ENCODE measurements at regions not wholly inside any gene's neighbourhood (a gene's known extent, or its start where the extent isn't known, plus 50 kb on each side); places are given as distances from the start of the nearest gene placed in this dataset.
"Not testable (repeated sequence)": the region's sequence is repeated elsewhere in the genome, so short reads cannot be mapped to it uniquely, and the experiment has no call there.

DNA sequence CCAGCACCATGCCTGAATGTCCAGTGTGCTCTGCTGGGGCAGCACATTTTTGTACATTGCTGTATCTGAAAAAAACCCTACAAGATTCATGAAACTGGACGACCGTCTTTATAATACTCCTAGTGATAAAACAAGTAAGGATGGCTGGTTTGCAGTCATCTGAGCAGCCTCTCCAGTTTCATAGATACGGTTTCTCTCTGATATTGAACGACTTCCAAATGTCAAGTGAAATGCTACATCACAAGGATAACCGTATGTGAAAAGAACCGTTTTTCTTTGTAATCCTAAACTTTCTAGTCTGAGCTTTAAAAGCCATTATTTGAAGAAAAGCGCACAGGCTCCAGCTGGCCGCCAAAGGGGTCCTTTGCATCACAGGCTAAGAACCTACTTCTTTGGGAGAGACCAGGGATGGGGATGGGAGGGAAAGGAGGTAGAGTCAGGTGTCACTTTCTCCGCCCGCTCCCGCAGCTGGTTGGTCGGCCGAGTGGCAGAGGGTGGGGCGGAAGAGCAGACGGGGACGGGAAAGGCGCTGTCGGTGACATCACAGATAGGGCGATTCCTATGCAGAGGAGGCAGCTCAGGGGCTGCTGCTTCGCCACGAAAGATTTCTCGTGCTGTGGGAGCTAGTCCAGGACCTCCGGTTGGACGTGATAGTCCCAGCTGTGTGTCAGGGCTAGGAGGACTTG lies 180.4 kb upstream of the NOTCH2NLA start:
- H3K4me3 ChIP-seq (replicated peaks in 1 of 2; ENCODE audit: low read depth in 2 of 2, low read length in 2 of 2), result peak overlapping the region in 1 of 2 donors; percentile 2
- peak; percentile 37 to 45 for DNase-seq (ENCODE audit: low read depth in 2 of 2)

DNA sequence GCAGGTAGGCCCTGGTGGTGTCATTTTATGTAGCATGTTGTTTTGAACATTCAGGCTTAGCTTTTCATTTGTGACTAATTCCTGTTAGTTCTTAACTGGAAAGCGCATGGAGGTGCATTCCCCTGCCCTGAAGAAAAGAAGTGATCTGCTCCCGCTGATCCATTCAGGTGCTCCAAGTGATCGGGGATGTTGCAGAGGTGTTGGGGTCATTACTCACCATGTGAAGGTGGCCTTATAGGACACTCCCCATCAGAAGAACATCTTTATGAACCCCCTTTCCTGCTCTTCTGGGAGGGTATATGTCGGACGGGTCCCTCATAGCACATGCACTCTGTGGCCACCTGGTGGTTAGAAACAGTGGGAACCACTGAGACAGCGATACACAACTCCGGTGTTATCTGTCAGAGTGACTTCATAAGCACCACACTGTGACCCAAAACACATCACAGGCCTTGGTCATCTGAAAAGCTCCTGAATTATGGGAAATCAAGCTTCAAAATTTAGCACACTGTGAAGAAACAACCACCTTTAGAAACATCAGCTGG lies 172.5 kb upstream of the NOTCH2NLA start:
- TF ChIP-seq, protein P1, sequence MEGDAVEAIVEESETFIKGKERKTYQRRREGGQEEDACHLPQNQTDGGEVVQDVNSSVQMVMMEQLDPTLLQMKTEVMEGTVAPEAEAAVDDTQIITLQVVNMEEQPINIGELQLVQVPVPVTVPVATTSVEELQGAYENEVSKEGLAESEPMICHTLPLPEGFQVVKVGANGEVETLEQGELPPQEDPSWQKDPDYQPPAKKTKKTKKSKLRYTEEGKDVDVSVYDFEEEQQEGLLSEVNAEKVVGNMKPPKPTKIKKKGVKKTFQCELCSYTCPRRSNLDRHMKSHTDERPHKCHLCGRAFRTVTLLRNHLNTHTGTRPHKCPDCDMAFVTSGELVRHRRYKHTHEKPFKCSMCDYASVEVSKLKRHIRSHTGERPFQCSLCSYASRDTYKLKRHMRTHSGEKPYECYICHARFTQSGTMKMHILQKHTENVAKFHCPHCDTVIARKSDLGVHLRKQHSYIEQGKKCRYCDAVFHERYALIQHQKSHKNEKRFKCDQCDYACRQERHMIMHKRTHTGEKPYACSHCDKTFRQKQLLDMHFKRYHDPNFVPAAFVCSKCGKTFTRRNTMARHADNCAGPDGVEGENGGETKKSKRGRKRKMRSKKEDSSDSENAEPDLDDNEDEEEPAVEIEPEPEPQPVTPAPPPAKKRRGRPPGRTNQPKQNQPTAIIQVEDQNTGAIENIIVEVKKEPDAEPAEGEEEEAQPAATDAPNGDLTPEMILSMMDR (IDR thresholded peaks at IDR 0.05; ENCODE audit: low read depth, low read length), result peak; percentile 24
- not testable (repeated sequence) for H3K4me3 ChIP-seq (replicated peaks in 1 of 2; ENCODE audit: low read depth in 2 of 2, low read length in 2 of 2)
- peak; percentile 13 to 18 for DNase-seq (ENCODE audit: low read depth in 2 of 2)

DNA sequence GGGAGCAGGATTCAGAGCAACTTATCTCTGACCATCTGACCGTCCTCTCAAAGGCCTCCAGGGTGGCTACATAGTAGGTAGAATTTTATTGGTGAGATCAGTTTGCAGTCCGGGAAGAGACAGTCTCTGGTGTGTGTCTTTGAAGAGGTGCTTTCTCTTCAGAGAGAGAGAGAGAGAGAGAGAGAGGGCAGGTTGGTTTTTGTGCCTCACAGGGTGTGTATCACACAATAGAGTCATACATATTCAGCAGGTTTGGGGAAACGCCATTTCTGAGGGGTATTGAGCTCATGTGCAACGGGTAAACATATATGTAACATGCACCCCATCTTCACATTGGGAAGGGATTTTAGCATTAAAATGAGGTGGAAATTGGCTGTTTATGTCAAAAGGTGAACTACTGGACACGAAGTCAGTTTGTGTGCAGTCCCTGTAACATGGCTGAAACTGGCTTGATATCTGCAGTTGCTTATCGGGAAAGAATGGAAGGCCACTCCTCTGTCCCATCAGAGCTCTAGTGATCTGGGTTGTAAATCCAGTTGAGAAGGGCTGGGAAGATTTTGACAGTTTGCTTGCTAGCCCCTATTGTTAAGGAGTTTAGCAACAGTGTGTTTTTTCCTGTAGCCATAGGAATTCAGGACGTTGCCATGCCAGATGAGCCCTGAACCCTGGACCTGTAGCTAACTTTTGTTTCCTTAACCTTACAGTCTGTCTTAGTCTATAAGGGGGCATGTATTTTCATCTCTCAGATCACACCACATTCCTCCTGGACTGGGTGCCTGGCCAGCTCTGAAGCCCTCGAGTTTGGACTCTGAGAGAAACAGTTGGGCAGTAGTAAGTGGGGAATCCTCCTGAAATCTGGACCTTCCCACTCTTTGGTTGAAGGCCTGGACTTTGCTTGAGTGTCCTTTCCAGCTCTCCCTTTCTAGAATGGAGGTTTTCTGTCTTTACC lies 171.6 kb upstream of the NOTCH2NLA start:
- not testable (repeated sequence) for DNase-seq (ENCODE audit: low read depth in 2 of 2); H3K4me3 ChIP-seq (replicated peaks in 1 of 2; ENCODE audit: low read depth in 2 of 2, low read length in 2 of 2)

DNA sequence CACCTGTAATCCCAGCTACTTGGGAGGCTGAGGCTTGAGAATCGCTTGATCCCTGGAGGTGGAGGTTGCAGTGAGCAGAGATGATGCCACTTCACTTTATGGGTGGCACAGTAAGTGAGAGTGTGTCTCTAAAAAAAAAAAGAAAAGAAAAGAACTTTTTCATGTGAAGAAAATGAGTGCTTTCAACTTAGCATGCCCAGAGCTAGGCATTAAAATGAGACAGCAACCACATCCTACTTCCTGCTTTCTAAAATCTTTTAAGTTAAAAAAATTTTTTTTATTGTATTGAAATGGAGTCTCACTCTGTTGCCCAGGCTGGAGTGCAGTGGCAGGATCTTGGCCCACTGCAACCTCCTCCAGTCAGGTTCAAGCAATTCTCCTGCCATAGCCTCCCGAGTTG lies 170.4 kb upstream of the NOTCH2NLA start:
- DNase-seq (ENCODE audit: low read depth in 2 of 2), result not testable (repeated sequence)

DNA sequence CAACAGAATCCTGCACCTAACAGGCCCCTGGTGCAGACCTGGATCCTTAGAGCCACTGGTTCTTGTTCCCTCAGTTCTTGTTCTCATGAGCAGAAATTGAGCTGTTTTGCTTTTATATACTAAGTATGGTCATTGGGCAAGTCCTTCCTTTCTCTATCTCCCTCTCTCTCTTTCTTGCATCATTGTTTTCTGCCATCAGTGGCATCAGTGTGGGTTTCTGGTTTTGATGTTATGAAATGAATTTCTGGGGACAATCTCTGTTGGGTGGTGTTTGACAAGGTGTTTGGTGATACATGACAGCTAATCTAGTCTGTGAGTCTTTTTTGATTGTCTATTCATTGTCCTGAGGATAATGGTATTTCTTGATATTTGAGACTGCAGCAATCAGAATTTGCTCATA lies 168.0 kb upstream of the NOTCH2NLA start:
- H3K4me3 ChIP-seq (replicated peaks in 1 of 2; ENCODE audit: low read depth in 2 of 2, low read length in 2 of 2); DNase-seq (ENCODE audit: low read depth in 2 of 2): not testable (repeated sequence)

More for the DNA sequence above, 170.4 kb upstream of the NOTCH2NLA start:
- not testable (repeated sequence) for H3K4me3 ChIP-seq (replicated peaks in 1 of 2; ENCODE audit: low read depth in 2 of 2, low read length in 2 of 2)

DNA sequence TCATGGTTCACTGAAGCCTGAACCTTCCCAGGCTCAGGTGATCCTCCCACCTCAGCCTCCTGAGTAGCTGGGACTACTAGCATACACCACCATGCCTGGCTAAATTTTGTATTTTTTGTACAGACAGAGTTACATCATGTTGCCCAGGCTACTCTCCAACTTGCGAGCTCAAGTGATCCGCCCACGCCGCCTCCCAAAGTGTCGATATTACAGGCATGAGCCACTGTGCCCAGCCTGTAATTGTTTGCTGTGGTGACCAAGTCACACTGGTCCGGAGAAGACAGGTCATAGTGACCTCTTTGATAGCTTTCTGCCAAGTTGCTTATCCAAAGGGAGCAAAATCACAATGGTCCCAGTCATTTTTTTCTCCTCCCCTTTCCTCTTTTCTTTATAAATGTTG lies 167.4 kb upstream of the NOTCH2NLA start:
- not testable (repeated sequence) for H3K4me3 ChIP-seq (replicated peaks in 1 of 2; ENCODE audit: low read depth in 2 of 2, low read length in 2 of 2)

DNA sequence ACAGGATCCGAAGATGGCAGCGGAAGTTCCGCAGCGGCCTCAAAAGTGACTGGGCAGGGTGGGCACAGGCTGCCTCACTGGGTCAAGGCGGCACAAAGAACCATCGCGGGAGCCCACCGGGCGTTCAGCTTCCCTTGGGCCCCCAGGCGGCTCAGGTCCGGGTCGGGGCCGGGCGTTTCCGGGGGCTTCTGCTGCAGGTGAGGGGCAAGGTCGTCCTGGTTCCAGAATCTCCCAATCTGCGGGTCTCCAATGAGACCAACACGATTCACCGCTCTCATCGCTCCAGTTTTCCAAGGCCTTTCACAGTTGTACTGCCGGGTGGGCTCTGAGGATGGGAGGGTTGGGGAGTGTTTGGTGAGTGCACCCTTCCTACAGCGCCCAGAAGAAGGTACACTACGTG lies 165.0 kb upstream of the NOTCH2NLA start:
- not testable (repeated sequence) for DNase-seq (ENCODE audit: low read depth in 2 of 2); H3K4me3 ChIP-seq (replicated peaks in 1 of 2; ENCODE audit: low read depth in 2 of 2, low read length in 2 of 2)

More for the DNA sequence above, 167.4 kb upstream of the NOTCH2NLA start:
- not testable (repeated sequence) for DNase-seq (ENCODE audit: low read depth in 2 of 2)

DNA sequence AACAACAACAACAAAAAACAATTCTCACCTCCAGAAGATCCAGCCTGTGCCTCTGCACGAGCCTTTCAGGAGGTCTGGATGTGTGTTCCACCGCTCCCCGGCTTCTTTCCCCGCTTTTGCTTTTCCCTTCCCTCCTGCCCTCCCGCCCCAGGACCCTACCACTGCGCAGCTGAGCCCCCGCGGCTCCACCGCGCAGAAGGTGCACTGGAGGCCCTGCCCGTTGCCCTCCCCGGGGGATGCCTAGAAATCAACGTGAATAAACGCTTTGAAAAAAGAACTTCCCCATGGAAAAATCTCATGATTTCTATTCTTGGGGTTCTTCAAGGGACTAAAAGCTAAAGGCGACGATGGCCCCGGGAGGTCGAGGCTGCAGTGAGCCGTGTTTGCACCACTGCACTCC lies 164.3 kb upstream of the NOTCH2NLA start:
- DNase-seq (ENCODE audit: low read depth in 2 of 2); H3K4me3 ChIP-seq (replicated peaks in 1 of 2; ENCODE audit: low read depth in 2 of 2, low read length in 2 of 2): not testable (repeated sequence)

DNA sequence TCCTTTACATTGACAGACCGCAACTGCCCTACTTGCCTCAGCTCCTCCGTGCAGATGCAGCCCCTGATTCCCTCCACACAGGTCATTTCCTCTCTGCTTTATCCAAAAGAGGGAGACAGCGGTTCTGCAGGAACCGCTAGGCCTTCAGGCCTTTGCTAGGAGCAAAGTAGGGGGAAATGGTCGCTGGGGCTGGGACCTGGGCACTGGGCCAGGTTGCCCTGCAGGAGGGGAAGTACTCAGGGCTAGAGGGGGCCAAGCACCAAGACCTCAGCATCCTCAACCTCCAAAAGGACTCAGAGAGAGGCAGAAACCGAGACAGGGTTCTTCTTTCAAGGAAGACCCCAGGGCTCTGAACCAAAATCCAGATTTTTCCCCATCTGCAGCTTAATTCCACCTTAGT lies 160.4 kb upstream of the NOTCH2NLA start:
- not testable (repeated sequence) for DNase-seq (ENCODE audit: low read depth in 2 of 2); H3K4me3 ChIP-seq (replicated peaks in 1 of 2; ENCODE audit: low read depth in 2 of 2, low read length in 2 of 2)

DNA sequence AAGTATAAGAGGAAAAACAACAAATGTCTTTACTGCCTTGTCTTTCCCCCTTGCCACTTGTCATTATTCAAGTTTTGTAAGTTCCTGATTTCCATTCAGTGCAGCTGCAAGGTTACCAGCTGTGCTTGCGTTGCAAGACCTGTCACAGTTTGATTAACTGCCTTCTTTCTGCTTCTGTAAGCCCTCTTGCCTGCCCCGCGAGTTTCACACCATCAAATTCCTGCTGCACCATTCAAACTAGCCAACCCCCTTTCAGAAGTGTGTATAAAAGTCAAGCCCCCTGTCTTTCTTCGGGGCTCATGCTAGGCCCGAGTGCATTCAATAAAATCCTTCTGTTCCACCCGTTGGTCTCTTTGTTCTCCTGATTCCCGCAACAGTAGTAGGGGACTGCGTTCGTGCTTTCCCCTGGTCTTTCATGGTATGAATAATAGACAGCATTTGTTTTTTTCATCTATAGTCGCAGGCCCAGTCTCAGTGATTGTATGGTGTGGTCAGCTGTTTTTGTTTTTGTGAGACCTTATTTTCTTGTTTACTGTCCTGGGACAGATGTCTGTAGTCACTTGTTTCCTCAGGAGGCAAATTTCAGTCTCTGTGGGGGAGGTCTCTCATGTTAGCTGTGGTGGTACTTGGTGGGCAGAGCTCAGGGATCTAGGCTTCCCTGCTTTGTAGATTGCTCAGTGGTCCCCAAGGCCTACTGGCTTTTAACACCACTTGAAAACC lies 159.1 kb upstream of the NOTCH2NLA start:
- H3K4me3 ChIP-seq (replicated peaks in 1 of 2; ENCODE audit: low read depth in 2 of 2, low read length in 2 of 2), result not testable (repeated sequence)
- peak; percentile 2 to 8 for DNase-seq (ENCODE audit: low read depth in 2 of 2)

DNA sequence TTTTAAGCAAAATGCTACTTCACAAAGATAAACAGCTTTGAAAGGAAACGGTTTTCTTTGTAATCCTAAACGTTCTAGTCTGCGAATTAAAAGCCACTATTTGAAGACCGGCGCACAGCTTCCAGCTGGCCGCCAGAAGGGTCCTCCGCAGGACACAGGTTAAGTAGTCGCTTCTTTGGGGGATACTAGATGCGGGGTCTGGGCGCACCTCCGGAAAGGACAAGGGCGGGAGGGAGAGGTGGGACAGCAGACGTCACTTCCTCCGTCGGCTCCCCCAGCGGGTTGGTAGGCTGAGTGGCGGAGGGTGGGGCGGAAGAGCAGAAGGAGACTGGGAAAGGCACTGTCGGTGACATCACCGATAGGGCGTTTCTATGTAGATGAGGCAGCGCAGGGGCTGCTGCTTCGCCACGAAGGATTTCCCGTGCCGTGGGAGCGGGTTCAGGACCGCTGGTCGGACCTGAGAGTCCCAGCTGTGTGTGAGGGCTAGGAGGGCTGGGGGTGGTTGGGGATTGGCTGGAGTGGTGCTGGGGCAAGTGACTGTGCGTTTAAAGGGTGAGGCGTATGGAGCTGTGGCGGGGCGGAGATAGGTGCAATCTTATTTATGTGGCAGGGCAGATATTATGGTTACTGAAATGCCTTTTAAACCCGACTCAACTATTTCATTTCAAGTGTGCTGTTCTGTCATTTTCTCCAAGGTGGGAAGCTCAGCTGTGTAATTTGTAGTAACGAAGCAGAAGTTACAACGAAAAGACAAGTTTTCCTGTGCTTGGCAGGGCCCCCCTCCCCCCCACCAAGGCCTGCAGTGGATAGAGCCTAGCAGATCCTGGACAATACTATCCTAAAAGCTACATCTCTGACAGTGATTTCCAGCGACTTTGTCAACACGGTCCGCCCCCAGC lies 158.3 kb upstream of the NOTCH2NLA start:
- DNase-seq (ENCODE audit: low read depth in 2 of 2), result peak; percentile 96 to 98
- peak overlapping the region; percentile 29 to 51 for H3K4me3 ChIP-seq (replicated peaks in 1 of 2; ENCODE audit: low read depth in 2 of 2, low read length in 2 of 2)

DNA sequence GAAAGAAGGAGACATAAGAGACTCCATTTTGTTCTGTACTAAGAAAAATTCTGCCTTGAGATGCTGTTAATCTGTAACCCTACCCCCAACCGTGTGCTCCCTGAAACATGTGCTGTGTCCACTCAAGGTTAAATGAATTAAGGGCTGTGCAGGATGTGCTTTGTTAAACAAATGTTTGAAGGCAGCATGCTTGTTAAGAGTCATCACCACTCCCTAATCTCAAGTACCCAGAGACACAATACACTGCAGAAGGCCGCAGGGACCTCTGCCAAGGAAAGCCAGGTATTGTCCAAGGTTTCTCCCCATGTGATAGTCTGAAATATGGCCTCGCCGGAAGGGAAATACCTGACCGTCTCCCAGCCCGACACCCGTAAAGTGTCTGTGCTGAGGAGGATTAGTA lies 152.4 kb upstream of the NOTCH2NLA start:
- not testable (repeated sequence) for DNase-seq (ENCODE audit: low read depth in 2 of 2); H3K4me3 ChIP-seq (replicated peaks in 1 of 2; ENCODE audit: low read depth in 2 of 2, low read length in 2 of 2)

DNA sequence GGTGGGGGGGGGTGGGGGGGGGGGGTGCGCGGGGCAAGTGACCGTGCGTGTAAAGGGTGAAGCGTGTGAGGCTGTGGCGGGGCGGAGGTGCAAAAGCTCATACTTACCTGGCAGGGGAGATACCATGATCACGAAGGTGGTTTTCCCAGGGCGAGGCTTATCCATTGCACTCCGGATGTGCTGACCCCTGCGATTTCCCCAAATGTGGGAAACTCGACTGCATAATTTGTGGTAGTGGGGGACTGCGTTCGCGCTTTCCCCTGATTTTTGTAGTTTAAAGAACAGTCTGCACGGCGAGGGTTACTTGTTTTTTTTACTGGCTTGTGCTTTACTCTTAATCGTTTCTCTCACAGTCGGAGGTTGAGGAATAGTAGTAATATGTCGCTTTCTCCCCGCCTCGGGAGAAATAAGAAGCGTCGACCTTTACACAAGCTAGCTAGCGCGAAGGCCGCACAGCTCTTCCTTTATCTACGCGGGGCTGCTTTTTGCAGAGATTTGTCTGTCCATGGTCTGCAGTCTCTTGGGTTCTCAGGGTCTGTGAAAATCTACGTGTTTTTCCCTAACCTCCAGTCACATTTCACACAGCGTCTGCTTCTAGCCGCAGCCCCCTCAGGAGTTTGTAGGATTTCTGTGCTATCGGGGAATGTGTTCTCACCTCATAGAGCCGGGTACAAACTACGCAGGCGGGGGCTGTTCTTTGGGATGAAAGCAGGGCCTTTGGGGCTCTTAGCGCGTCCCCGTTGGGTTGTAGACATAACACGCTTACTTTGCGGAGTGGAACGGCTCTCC lies 148.1 kb upstream of the NOTCH2NLA start:
- DNase-seq (ENCODE audit: low read depth in 2 of 2), result peak; percentile 98 to 99
- peak overlapping the region in 1 of 2 donors; percentile 21 for H3K4me3 ChIP-seq (replicated peaks in 1 of 2; ENCODE audit: low read depth in 2 of 2, low read length in 2 of 2)

DNA sequence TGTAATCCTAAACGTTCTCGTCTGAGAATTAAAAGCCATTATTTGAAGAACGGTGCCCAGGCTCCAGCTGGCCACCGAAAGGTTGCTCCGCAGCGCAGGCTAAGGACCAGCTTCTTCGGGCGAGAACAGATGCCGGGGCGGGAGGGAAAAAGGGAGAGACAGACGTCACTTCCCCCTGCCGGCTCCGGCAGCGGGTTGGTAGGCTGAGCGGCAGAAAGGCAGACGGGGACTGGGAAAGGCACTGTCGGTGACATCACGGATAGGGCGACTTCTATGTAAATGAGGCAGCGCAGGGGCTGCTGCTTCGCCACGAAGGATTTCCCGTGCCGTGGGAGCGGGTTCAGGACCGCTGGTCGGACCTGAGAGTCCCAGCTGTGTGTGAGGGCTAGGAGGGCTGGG lies 147.5 kb upstream of the NOTCH2NLA start:
- peak; percentile 82 to 89 for DNase-seq (ENCODE audit: low read depth in 2 of 2)
- H3K4me3 ChIP-seq (replicated peaks in 1 of 2; ENCODE audit: low read depth in 2 of 2, low read length in 2 of 2), result peak overlapping the region; percentile 21 to 41

DNA sequence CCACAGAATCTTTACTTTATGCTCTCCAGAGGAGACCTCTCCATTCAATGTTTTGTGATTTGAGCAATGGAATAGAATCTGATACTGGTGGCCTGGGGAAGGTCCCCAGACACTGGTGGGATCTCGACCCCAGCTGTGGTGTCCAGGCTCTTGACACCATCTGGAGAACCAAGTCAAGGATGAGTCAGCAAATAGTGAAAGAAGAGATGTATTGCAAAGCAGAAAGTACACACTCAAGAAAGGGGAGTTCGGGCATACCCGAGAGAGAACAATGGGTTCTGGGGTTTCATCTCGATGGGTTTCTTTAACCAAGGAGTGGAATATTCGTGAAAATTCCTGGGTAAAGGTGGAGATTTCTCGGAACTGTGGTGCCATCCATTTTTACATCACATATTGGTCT lies 146.3 kb upstream of the NOTCH2NLA start:
- DNase-seq (ENCODE audit: low read depth in 2 of 2); H3K4me3 ChIP-seq (replicated peaks in 1 of 2; ENCODE audit: low read depth in 2 of 2, low read length in 2 of 2): not testable (repeated sequence)

Measured in cardiac fibroblast (primary cell).